GM13977 (cell line): ENCODE measurements at regions not wholly inside any gene's neighbourhood (a gene's known extent, or its start where the extent isn't known, plus 50 kb on each side); places are given as distances from the start of the nearest gene placed in this dataset.

Experiments
- DNase-seq: peaks from one replicate; pipeline ENCODE4 v3.0.0; 2012; ENCODE audit warnings: low spot score
- CTCF ChIP-seq: IDR thresholded peaks from 2 replicates; pipeline ENCODE4 v1.5.1; 2012; ENCODE audit warnings: mild to moderate bottlenecking, control low read depth; ENCODE audit not compliant: insufficient read depth; ENCODE audit errors: extremely low read depth, missing control alignments
- in situ Hi-C: fragments of 300-500 bp; cut with MboI; formaldehyde crosslinking; loops from one replicate; pipeline ENCODE4 v1.12.0; 2022; ENCODE audit warnings: low sequenced_read_pairs, low pct_unique_long_range_greater_than_20kb, mixed read lengths, inconsistent platforms; ENCODE audit not compliant: unreplicated experiment

- no peak for DNase-seq
- in situ Hi-C loops: no loop called here
- no peak for TF ChIP-seq CTCF
Measured at GRCh38 chr13:107819071-107819470, 396.3 kb downstream of the LIG4 start.

DNA sequence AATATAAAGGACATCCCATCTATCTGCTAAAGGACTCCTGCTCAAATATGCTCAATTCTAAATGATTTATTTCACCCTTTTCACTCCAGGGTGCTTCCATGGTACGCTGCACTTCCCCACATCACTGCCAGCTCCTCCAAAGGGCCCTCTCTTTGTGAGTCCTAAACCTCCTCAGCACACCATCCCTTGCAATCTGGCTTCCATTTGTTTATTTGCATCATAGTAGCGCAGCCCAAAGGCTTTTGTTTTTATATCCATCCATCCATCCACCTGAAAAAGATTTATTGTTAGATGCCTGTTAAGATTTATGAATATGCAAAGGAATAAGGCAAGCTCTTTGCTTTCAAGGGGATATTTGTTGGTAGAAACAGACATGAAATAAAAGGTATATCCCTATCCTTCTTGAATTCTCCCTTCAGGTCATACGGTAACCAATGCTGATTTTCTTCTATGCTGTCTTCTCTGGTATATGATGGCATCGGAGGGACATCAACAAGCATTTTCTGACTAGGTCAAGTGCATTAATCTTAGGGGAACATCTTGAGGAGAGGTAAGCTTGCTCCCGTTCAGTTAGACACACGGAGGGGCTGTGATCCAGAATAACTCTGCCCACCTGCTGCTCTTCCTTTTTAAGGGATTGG, 397.6 kb downstream of the LIG4 start:
- TF ChIP-seq CTCF: no peak
- no peak for DNase-seq
- in situ Hi-C loops: no loop called here

- in situ Hi-C loops: no loop called here
- no peak for DNase-seq
- no peak for TF ChIP-seq CTCF
Measured at GRCh38 chr13:107812014-107812412, 403.3 kb downstream of the LIG4 start.

- in situ Hi-C loops: no loop called here
- no peak for DNase-seq
- TF ChIP-seq CTCF: no peak
Measured at GRCh38 chr13:107811233-107812013, 403.9 kb downstream of the LIG4 start.

DNA sequence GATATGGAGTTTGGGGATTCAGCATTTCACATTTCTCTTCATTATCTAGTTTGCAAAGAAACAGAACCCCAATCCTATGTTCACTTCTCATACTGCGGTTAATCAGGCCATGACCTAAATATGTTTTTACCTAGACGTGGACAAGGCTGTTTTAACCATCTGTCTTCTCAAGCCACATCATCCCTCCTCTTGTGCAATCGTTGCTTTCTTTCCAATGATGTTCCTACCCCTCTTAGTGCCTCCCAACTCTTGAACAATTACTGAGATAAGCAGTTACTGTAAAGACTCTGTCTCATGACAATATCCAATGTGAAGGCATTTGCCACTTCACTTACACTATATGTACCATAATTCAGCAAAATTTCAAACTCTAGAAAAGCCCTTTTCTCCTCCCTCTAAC, 406.2 kb downstream of the LIG4 start:
- DNase-seq: no peak
- in situ Hi-C loops: no loop called here
- TF ChIP-seq CTCF: no peak

DNA sequence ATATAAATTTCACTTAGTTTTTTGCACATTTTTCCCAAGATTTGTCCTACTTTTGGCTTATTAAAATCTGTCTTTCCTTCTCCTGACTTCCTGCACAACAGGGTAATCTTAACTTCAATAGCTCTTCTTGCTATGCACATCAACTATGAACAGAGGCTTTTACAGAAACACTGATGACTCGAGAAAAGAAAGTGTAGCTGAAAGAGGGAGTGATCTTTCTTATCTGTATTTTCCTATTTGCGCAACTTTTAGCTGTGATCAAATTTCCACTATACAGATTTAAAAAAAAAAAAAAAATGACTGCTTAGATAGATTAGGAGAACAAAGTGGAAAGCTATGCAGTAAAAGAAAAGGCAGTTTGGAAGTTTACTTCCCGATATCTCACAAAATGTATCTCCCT, 406.9 kb downstream of the LIG4 start:
- in situ Hi-C loops: no loop called here
- DNase-seq: no peak
- no peak for TF ChIP-seq CTCF
